Nephron (organoid): ENCODE measurements at regions not wholly inside any gene's neighbourhood (a gene's known extent, or its start where the extent isn't known, plus 50 kb on each side); places are given as distances from the start of the nearest gene placed in this dataset.

Experiments
- H3K27ac Mint-ChIP-seq, 3 experiments: 2 replicates each; pipeline ENCODE4 v1.8.0; 2020; ENCODE audit warnings: mixed read lengths in 3 of 3, mild to moderate bottlenecking in 2 of 3, moderate library complexity in 1 of 3
- H3K27me3 Mint-ChIP-seq: 2 replicates; pipeline ENCODE4 v1.8.0; 2021; ENCODE audit warnings: low read depth, mild to moderate bottlenecking, moderate library complexity, mixed read lengths
- H3K36me3 Mint-ChIP-seq: 2 replicates; pipeline ENCODE4 v1.8.0; 2020; ENCODE audit warnings: low read depth, mixed read lengths
- H3K4me1 Mint-ChIP-seq: 2 replicates; pipeline ENCODE4 v1.8.0; 2020; ENCODE audit warnings: mixed read lengths
- H3K4me3 Mint-ChIP-seq, 3 experiments: 2 replicates each; pipeline ENCODE4 v1.8.0; 2020; ENCODE audit warnings: mild to moderate bottlenecking in 3 of 3, mixed read lengths in 3 of 3, moderate library complexity in 2 of 3
- H3K9me3 Mint-ChIP-seq: 2 replicates; pipeline ENCODE4 v1.8.0; 2020; ENCODE audit warnings: mixed read lengths
- CTCF ChIP-seq, 3 experiments: fragments of 200-600 bp; sonication (generic); IDR thresholded peaks; one replicate each; pipeline ENCODE4 v1.5.0; 2021; ENCODE audit warnings: antibody characterized with exemption in 3 of 3; ENCODE audit not compliant: unreplicated experiment in 3 of 3

- no peaks in the 10 kb centered on the region for H3K9me3 Mint-ChIP-seq
- H3K27me3 Mint-ChIP-seq = peaks cover 47% of the 10 kb centered on the region
- H3K27ac Mint-ChIP-seq = no peak overlapping the region
- TF ChIP-seq CTCF (IDR thresholded peaks at IDR 0.05; ENCODE audit: unreplicated experiment in 3 of 3) = no peak
- no peak overlapping the region for H3K4me3 Mint-ChIP-seq
- no peaks in the 10 kb centered on the region for H3K4me1 Mint-ChIP-seq
- H3K36me3 Mint-ChIP-seq = no peaks in the 10 kb centered on the region
Observed at GRCh38 chr17:33785281-33785680, 469.8 kb upstream of the CCL2 start.

GRCh38 chr17:33786478-33786877 lies 468.6 kb upstream of the CCL2 start:
- Mint-ChIP-seq H3K4me1 (no peaks in the 10 kb centered on the region), H3K9me3 (no peaks in the 10 kb centered on the region), H3K27me3 (peaks cover 43% of the 10 kb centered on the region), H3K36me3 (no peaks in the 10 kb centered on the region), H3K27ac (no peak overlapping the region), H3K4me3 (no peak overlapping the region)
- TF ChIP-seq CTCF (IDR thresholded peaks at IDR 0.05; ENCODE audit: unreplicated experiment in 3 of 3) = no peak

- H3K27me3 Mint-ChIP-seq = peaks cover 35% of the 10 kb centered on the region
- H3K27ac Mint-ChIP-seq = no peak overlapping the region
- H3K36me3 Mint-ChIP-seq = no peaks in the 10 kb centered on the region
- H3K4me1 Mint-ChIP-seq = no peaks in the 10 kb centered on the region
- no peaks in the 10 kb centered on the region for H3K9me3 Mint-ChIP-seq
- H3K4me3 Mint-ChIP-seq = no peak overlapping the region
- no peak for TF ChIP-seq CTCF (IDR thresholded peaks at IDR 0.05; ENCODE audit: unreplicated experiment in 3 of 3)
Observed at GRCh38 chr17:33789658-33790057, 465.4 kb upstream of the CCL2 start.

GRCh38 chr17:33797181-33797580 lies 457.9 kb upstream of the CCL2 start:
- Mint-ChIP-seq H3K9me3 (no peaks in the 10 kb centered on the region), H3K27me3 (peaks cover 33% of the 10 kb centered on the region), H3K27ac (no peak overlapping the region), H3K4me3 (no peak overlapping the region), H3K4me1 (no peaks in the 10 kb centered on the region), H3K36me3 (no peaks in the 10 kb centered on the region)
- TF ChIP-seq CTCF (IDR thresholded peaks at IDR 0.05; ENCODE audit: unreplicated experiment in 3 of 3) = no peak

GRCh38 chr17:33798308-33798707 lies 456.8 kb upstream of the CCL2 start:
- H3K9me3 Mint-ChIP-seq = no peaks in the 10 kb centered on the region
- no peaks in the 10 kb centered on the region for H3K4me1 Mint-ChIP-seq
- H3K36me3 Mint-ChIP-seq = no peaks in the 10 kb centered on the region
- H3K27me3 Mint-ChIP-seq = peaks cover 37% of the 10 kb centered on the region
- H3K4me3 Mint-ChIP-seq = no peak overlapping the region
- H3K27ac Mint-ChIP-seq = no peak overlapping the region
- TF ChIP-seq CTCF (IDR thresholded peaks at IDR 0.05; ENCODE audit: unreplicated experiment in 3 of 3) = no peak

- no peak for TF ChIP-seq CTCF (IDR thresholded peaks at IDR 0.05; ENCODE audit: unreplicated experiment in 3 of 3)
- H3K36me3 Mint-ChIP-seq = no peaks in the 10 kb centered on the region
- H3K4me3 Mint-ChIP-seq = no peak overlapping the region
- peaks cover 20% of the 10 kb centered on the region for H3K27me3 Mint-ChIP-seq
- H3K4me1 Mint-ChIP-seq = no peaks in the 10 kb centered on the region
- no peaks in the 10 kb centered on the region for H3K9me3 Mint-ChIP-seq
- H3K27ac Mint-ChIP-seq = no peak overlapping the region
Observed at GRCh38 chr17:33802349-33803198, 452.5 kb upstream of the CCL2 start.
